Neural cell (in vitro differentiated cells): ENCODE measurements at regions not wholly inside any gene's neighbourhood (a gene's known extent, or its start where the extent isn't known, plus 50 kb on each side); places are given as distances from the start of the nearest gene placed in this dataset.

ENCODE experiments used
- H2AFZ ChIP-seq: fragments of 200-600, 300-800 bp; sonication (generic), shearing (Covaris generic); 2 replicates; pipeline ENCODE4 v1.6.0; 2014; ENCODE audit warnings: low read depth, mild to moderate bottlenecking, antibody characterized with exemption, low read length, moderate library complexity
- H3F3A ChIP-seq: fragments of 200-600 bp; shearing (Covaris generic); 2 replicates; pipeline ENCODE4 v1.6.1; 2016; ENCODE audit warnings: mild to moderate bottlenecking, moderate library complexity, mixed read lengths, antibody characterized with exemption, low read length; ENCODE audit not compliant: insufficient read depth, poor library complexity, severe bottlenecking
- H3K27ac ChIP-seq: fragments of 200-600, 300-800 bp; sonication (generic), shearing (Covaris generic); 2 replicates; pipeline ENCODE4 v1.5.1; 2014; ENCODE audit warnings: mild to moderate bottlenecking, low read length, moderate library complexity
- H3K27me3 ChIP-seq: fragments of 300-800, 200-600 bp; sonication (generic), shearing (Covaris generic); 2 replicates; pipeline ENCODE4 v1.6.0; 2014; ENCODE audit warnings: mild to moderate bottlenecking, low read depth, low read length, moderate library complexity; ENCODE audit not compliant: insufficient read depth
- H3K36me3 ChIP-seq: fragments of 300-800, 200-600 bp; sonication (generic), shearing (Covaris generic); 2 replicates; pipeline ENCODE4 v1.5.1; 2014; ENCODE audit warnings: mild to moderate bottlenecking, antibody characterized with exemption, low read length, moderate library complexity; ENCODE audit not compliant: insufficient read depth
- H3K4me2 ChIP-seq: fragments of 300-800, 200-600 bp; sonication (generic), shearing (Covaris generic); 2 replicates; pipeline ENCODE4 v1.6.0; 2014; ENCODE audit warnings: mild to moderate bottlenecking, low read length
- H3K4me3 ChIP-seq: fragments of 300-800, 200-600 bp; sonication (generic), shearing (Covaris generic); 2 replicates; pipeline ENCODE4 v1.5.1; 2014; ENCODE audit warnings: mild to moderate bottlenecking, low read length, moderate library complexity
- H3K79me2 ChIP-seq: fragments of 200-600 bp; shearing (Covaris generic); replicated peaks from 2 replicates; pipeline ENCODE4 v1.6.0; 2014; ENCODE audit warnings: mild to moderate bottlenecking, low read length, moderate library complexity; ENCODE audit not compliant: insufficient read depth
- H3K9ac ChIP-seq: fragments of 300-800, 200-600 bp; sonication (generic), shearing (Covaris generic); 2 replicates; pipeline ENCODE4 v1.6.1; 2016; ENCODE audit warnings: mild to moderate bottlenecking, low read length, mixed read lengths
- H3K9me2 ChIP-seq: fragments of 200-600 bp; shearing (Covaris generic); 2 replicates; pipeline ENCODE4 v1.6.1; 2016; ENCODE audit warnings: mild to moderate bottlenecking, low read length, mixed read lengths; ENCODE audit not compliant: insufficient read depth
- H3K9me3 ChIP-seq: fragments of 200-600, 300-800 bp; sonication (generic), shearing (Covaris generic); 2 replicates; pipeline ENCODE4 v1.6.1; 2016; ENCODE audit warnings: mild to moderate bottlenecking, mixed run types, low read length, moderate library complexity, mixed read lengths
- H4K20me1 ChIP-seq: fragments of 200-600 bp; shearing (Covaris generic); 2 replicates; pipeline ENCODE4 v1.6.1; 2016; ENCODE audit warnings: mild to moderate bottlenecking, mixed run types; ENCODE audit not compliant: insufficient read depth
- EP300 ChIP-seq: fragments of 450-650 bp; conservative IDR thresholded peaks from 2 replicates; pipeline ENCODE4 v1.6.1; 2014; ENCODE audit warnings: antibody characterized with exemption, mild to moderate bottlenecking, moderate library complexity; ENCODE audit not compliant: poor library complexity, severe bottlenecking
- EZH2 ChIP-seq: fragments of 200-600, 300-800 bp; shearing (Covaris generic), sonication (generic); IDR thresholded peaks from 2 replicates; pipeline ENCODE4 v1.6.1; 2014; ENCODE audit warnings: antibody characterized with exemption, low read length, borderline replicate concordance, mild to moderate bottlenecking; ENCODE audit not compliant: insufficient read depth, poor library complexity, severe bottlenecking
- MXI1 ChIP-seq: fragments of 450-650 bp; conservative IDR thresholded peaks from 2 replicates; pipeline ENCODE4 v1.6.1; 2014; ENCODE audit warnings: antibody characterized with exemption, mild to moderate bottlenecking; ENCODE audit not compliant: poor library complexity, severe bottlenecking
- POLR2AphosphoS5 ChIP-seq: IDR thresholded peaks from 2 replicates; pipeline ENCODE4 v1.6.1; 2012
- RAD21 ChIP-seq: fragments of 450-650 bp; conservative IDR thresholded peaks from 2 replicates; pipeline ENCODE4 v1.6.1; 2014; ENCODE audit warnings: antibody characterized with exemption, mild to moderate bottlenecking, moderate library complexity
- REST ChIP-seq: IDR thresholded peaks from 2 replicates; pipeline ENCODE4 v1.6.1; 2012; ENCODE audit warnings: borderline replicate concordance
- SMC3 ChIP-seq: fragments of 450-650 bp; conservative IDR thresholded peaks from 2 replicates; pipeline ENCODE4 v1.6.1; 2014; ENCODE audit warnings: antibody characterized with exemption, mild to moderate bottlenecking, moderate library complexity; ENCODE audit not compliant: poor library complexity
- TAF1 ChIP-seq: IDR thresholded peaks from 2 replicates; pipeline ENCODE4 v1.6.1; 2012; ENCODE audit warnings: low read depth
- TF ChIP-seq, protein P1 (sequence below): fragments of 450-650 bp; IDR thresholded peaks from 2 replicates; pipeline ENCODE4 v1.5.1; 2014; ENCODE audit warnings: antibody characterized with exemption, mild to moderate bottlenecking, moderate library complexity; ENCODE audit not compliant: poor library complexity, severe bottlenecking

DNA sequence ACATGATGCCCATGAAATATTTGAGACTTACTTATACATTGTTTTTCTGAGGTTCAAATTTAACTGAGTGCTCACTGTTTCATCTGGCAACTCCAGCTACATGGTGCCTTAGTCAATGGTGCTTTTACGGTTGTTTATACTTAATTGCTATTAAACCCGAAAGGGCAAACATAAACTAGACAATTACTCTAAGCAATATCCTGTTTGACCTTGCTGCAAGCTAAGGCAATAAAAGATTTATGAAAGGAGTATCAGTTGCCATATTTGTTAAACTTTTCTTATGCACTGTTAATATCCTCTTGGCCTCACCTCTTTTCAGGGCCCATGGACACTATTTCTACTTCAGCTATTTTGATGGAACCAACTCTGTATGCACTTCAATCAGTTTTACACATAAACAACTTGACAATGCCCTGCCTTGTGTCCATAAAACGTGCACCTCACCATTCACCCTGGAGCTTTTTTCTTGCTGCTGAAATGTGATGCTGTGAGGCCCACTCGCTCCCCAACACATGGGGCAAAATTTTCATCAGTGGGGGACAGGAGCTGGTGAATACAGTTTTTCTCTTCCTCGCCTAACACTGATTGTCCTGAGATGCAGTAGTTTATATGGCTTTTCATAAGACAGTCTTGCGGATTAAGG is 64.1 kb upstream of the HIF1A start:
- no peaks in the 10 kb centered on the region for H3K79me2 ChIP-seq
- H3K36me3 ChIP-seq = no peaks in the 10 kb centered on the region
- H3K27me3 ChIP-seq = no peaks in the 10 kb centered on the region
- H3K9me3 ChIP-seq = no peaks in the 10 kb centered on the region
- no peaks in the 10 kb centered on the region for H3K9me2 ChIP-seq
- no peak overlapping the region for H3K4me3 ChIP-seq
- H3K27ac ChIP-seq = no peak overlapping the region
- no peaks in the 10 kb centered on the region for H4K20me1 ChIP-seq
- H3K9ac ChIP-seq = no peak overlapping the region
- H3F3A ChIP-seq = no peaks in the 10 kb centered on the region
- no peak overlapping the region for H2AFZ ChIP-seq
- no peak overlapping the region for H3K4me2 ChIP-seq
- TF ChIP-seq EZH2 (no peak), SMC3 (no peak), EP300 (no peak), MXI1 (no peak), RAD21 (no peak), REST (no peak), TAF1 (no peak), POLR2AphosphoS5 (no peak)
- TF ChIP-seq, protein P1, sequence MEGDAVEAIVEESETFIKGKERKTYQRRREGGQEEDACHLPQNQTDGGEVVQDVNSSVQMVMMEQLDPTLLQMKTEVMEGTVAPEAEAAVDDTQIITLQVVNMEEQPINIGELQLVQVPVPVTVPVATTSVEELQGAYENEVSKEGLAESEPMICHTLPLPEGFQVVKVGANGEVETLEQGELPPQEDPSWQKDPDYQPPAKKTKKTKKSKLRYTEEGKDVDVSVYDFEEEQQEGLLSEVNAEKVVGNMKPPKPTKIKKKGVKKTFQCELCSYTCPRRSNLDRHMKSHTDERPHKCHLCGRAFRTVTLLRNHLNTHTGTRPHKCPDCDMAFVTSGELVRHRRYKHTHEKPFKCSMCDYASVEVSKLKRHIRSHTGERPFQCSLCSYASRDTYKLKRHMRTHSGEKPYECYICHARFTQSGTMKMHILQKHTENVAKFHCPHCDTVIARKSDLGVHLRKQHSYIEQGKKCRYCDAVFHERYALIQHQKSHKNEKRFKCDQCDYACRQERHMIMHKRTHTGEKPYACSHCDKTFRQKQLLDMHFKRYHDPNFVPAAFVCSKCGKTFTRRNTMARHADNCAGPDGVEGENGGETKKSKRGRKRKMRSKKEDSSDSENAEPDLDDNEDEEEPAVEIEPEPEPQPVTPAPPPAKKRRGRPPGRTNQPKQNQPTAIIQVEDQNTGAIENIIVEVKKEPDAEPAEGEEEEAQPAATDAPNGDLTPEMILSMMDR = no peak

DNA sequence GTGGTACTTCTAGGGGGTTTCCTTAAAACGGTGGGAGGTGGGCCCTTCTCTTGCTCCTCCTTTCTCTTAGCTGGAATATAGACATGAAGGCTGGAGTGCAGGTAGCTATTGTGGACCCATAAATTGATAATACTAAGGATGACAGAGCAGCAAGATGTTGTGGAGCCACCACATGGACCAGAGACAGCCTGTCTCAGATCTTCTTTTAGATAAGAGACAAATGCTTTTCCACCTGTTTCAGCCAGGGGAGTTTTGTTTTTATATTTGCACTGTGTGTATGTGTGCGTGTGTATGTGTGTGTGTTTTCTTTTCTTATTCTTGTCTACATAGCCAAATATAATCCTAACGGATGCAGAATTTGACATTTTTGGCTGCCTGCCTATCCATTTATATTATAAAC is 62.9 kb upstream of the HIF1A start:
- Histone ChIP-seq H3K27ac (no peak overlapping the region), H3K9me2 (no peaks in the 10 kb centered on the region), H2AFZ (no peak overlapping the region), H3F3A (no peaks in the 10 kb centered on the region), H3K79me2 (no peaks in the 10 kb centered on the region), H3K36me3 (no peaks in the 10 kb centered on the region), H3K9ac (no peak overlapping the region), H3K4me2 (no peak overlapping the region), H4K20me1 (no peaks in the 10 kb centered on the region), H3K27me3 (no peaks in the 10 kb centered on the region), H3K4me3 (no peak overlapping the region), H3K9me3 (no peaks in the 10 kb centered on the region)
- no peak for TF ChIP-seq EP300

GRCh38 chr14:61632807-61633206 is 62.5 kb upstream of the HIF1A start:
- no peaks in the 10 kb centered on the region for H3K36me3 ChIP-seq
- no peak overlapping the region for H3K4me2 ChIP-seq
- H3K9me3 ChIP-seq = no peaks in the 10 kb centered on the region
- no peaks in the 10 kb centered on the region for H4K20me1 ChIP-seq
- H3K9ac ChIP-seq = no peak overlapping the region
- no peaks in the 10 kb centered on the region for H3K79me2 ChIP-seq
- H3K4me3 ChIP-seq = no peak overlapping the region
- no peak overlapping the region for H2AFZ ChIP-seq
- no peaks in the 10 kb centered on the region for H3K9me2 ChIP-seq
- H3K27me3 ChIP-seq = no peaks in the 10 kb centered on the region
- no peaks in the 10 kb centered on the region for H3F3A ChIP-seq
- TF ChIP-seq RAD21 (no peak), REST (no peak)
- no peak overlapping the region for H3K27ac ChIP-seq
